Astrocyte (in vitro differentiated cells and primary cell): ENCODE measurements at regions not wholly inside any gene's neighbourhood (a gene's known extent, or its start where the extent isn't known, plus 50 kb on each side); places are given as distances from the start of the nearest gene placed in this dataset.

Source experiments
- DNase-seq: peaks from one replicate; pipeline ENCODE4 v3.0.0-alpha.2; 2010; ENCODE audit warnings: low read depth
- FAIRE-seq: peaks from 2 replicates; lab custom pipeline; 2011; peaks lifted over from hg19 to GRCh38; lab: Jason Lieb, UNC
- H2AFZ ChIP-seq: 2 replicates; pipeline ENCODE4 v1.6.0; 2012; ENCODE audit warnings: low read depth, low read length, inconsistent platforms
- H3K27ac ChIP-seq: 2 replicates; pipeline ENCODE4 v1.5.1; 2011; ENCODE audit warnings: low read depth, low read length, inconsistent platforms
- H3K27me3 ChIP-seq: 2 replicates; pipeline ENCODE4 v1.6.0; 2011; ENCODE audit warnings: low read length, inconsistent platforms; ENCODE audit not compliant: insufficient read depth
- H3K36me3 ChIP-seq: 2 replicates; pipeline ENCODE4 v1.5.1; 2011; ENCODE audit warnings: low read length, inconsistent platforms; ENCODE audit not compliant: insufficient read depth
- H3K4me1 ChIP-seq: 2 replicates; pipeline ENCODE4 v1.5.1; 2011; ENCODE audit warnings: low read length, inconsistent platforms; ENCODE audit not compliant: insufficient read depth
- H3K4me2 ChIP-seq: 2 replicates; pipeline ENCODE4 v1.6.0; 2012; ENCODE audit warnings: low read length, inconsistent platforms
- H3K4me3 ChIP-seq: 2 replicates; pipeline ENCODE4 v1.5.1; 2011; ENCODE audit warnings: low read depth, mild to moderate bottlenecking, low read length, inconsistent platforms; ENCODE audit not compliant: insufficient read depth
- H3K79me2 ChIP-seq: 2 replicates; pipeline ENCODE4 v1.6.0; 2012; ENCODE audit warnings: mild to moderate bottlenecking, low read length, inconsistent platforms; ENCODE audit not compliant: insufficient read depth
- H3K9ac ChIP-seq: 2 replicates; pipeline ENCODE4 v1.6.0; 2012; ENCODE audit warnings: mild to moderate bottlenecking, low read length, inconsistent platforms
- H3K9me3 ChIP-seq: 2 replicates; pipeline ENCODE4 v1.5.1; 2012; ENCODE audit warnings: low read depth, mild to moderate bottlenecking, low read length, inconsistent platforms; ENCODE audit not compliant: insufficient read depth
- H4K20me1 ChIP-seq: 2 replicates; pipeline ENCODE4 v1.6.0; 2012; ENCODE audit warnings: low read length, inconsistent platforms; ENCODE audit not compliant: insufficient read depth
- H3K27ac Mint-ChIP-seq: one replicate; pipeline ENCODE4 v1.8.0; 2021; ENCODE audit warnings: mild to moderate bottlenecking, mixed read lengths; ENCODE audit not compliant: unreplicated experiment
- H3K27me3 Mint-ChIP-seq: one replicate; pipeline ENCODE4 v1.8.0; 2021; ENCODE audit warnings: low read depth, mixed read lengths; ENCODE audit not compliant: unreplicated experiment
- H3K36me3 Mint-ChIP-seq: one replicate; pipeline ENCODE4 v1.8.0; 2021; ENCODE audit warnings: low read depth, mixed read lengths; ENCODE audit not compliant: unreplicated experiment
- H3K4me1 Mint-ChIP-seq: one replicate; pipeline ENCODE4 v1.8.0; 2021; ENCODE audit warnings: low read depth, mixed read lengths; ENCODE audit not compliant: unreplicated experiment
- H3K4me3 Mint-ChIP-seq: one replicate; pipeline ENCODE4 v1.8.0; 2021; ENCODE audit warnings: mild to moderate bottlenecking, moderate library complexity, mixed read lengths; ENCODE audit not compliant: unreplicated experiment
- H3K9me3 Mint-ChIP-seq: one replicate; pipeline ENCODE4 v1.8.0; 2021; ENCODE audit warnings: mild to moderate bottlenecking, mixed read lengths; ENCODE audit not compliant: unreplicated experiment
- EZH2 ChIP-seq: IDR thresholded peaks from 2 replicates; pipeline ENCODE4 v1.6.1; 2012; ENCODE audit warnings: mild to moderate bottlenecking, low read length, inconsistent platforms; ENCODE audit not compliant: insufficient read depth
- TF ChIP-seq, protein P1 (sequence below): IDR thresholded peaks from 2 replicates; pipeline ENCODE4 v1.5.1; 2011; ENCODE audit warnings: low read depth, mild to moderate bottlenecking, inconsistent platforms, low read length, moderate library complexity; ENCODE audit not compliant: insufficient read depth

DNA sequence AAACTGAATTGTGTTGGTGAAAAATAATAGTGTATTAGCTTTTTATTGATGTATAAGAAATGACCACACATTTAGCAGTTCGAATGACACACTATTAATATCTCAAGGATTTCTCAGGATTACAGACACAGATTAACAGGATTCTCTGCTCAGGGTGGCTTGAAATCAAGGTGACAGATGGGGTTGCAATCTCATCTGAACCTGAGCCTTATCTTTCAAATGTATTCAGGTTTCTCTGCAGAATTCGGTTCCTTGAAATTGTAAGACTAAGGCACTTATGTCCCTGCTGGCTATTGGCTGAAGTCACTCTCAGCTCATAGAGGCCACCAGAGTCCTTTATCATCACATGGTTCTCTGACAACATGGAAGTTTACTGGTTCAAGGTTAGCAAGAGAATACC is 1780.1 kb downstream of the ARAP2 start:
- H3K36me3 Mint-ChIP-seq: no peaks in the 10 kb centered on the region
- no peak for DNase-seq
- H3K4me2 ChIP-seq: no peak overlapping the region
- H4K20me1 ChIP-seq: no peaks in the 10 kb centered on the region
- H3K4me1 Mint-ChIP-seq: no peaks in the 10 kb centered on the region
- H2AFZ ChIP-seq: no peak overlapping the region
- no peaks in the 10 kb centered on the region for H3K9me3 ChIP-seq
- no peak overlapping the region for H3K27ac ChIP-seq
- H3K27me3 ChIP-seq: no peaks in the 10 kb centered on the region
- H3K27ac Mint-ChIP-seq: no peak overlapping the region
- no peaks in the 10 kb centered on the region for H3K27me3 Mint-ChIP-seq
- H3K4me1 ChIP-seq: no peaks in the 10 kb centered on the region
- H3K4me3 ChIP-seq: no peak overlapping the region
- H3K9ac ChIP-seq: no peak overlapping the region
- TF ChIP-seq, protein P1, sequence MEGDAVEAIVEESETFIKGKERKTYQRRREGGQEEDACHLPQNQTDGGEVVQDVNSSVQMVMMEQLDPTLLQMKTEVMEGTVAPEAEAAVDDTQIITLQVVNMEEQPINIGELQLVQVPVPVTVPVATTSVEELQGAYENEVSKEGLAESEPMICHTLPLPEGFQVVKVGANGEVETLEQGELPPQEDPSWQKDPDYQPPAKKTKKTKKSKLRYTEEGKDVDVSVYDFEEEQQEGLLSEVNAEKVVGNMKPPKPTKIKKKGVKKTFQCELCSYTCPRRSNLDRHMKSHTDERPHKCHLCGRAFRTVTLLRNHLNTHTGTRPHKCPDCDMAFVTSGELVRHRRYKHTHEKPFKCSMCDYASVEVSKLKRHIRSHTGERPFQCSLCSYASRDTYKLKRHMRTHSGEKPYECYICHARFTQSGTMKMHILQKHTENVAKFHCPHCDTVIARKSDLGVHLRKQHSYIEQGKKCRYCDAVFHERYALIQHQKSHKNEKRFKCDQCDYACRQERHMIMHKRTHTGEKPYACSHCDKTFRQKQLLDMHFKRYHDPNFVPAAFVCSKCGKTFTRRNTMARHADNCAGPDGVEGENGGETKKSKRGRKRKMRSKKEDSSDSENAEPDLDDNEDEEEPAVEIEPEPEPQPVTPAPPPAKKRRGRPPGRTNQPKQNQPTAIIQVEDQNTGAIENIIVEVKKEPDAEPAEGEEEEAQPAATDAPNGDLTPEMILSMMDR: no peak
- no peak for TF ChIP-seq EZH2
- H3K79me2 ChIP-seq: no peaks in the 10 kb centered on the region
- no peaks in the 10 kb centered on the region for H3K9me3 Mint-ChIP-seq
- H3K36me3 ChIP-seq: no peaks in the 10 kb centered on the region
- no peak for FAIRE-seq
- no peak overlapping the region for H3K4me3 Mint-ChIP-seq

DNA sequence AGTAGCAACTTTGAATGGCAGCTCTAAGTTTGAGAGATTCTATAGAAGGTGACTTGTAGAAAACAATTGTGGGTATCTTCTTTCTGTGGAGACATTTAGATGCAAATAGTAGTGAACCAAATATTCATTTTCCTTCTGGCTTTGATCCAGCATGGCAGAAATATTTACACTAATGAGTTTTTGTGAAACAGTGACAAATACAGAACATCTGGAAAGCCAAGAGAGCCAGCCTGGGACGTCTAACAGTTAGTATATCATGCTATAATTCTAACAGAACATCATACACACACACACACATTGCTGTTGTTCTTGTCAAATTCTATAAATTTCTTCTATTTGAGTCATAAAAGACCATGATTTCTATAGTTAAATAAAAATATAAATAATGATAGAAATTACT is 1777.9 kb downstream of the ARAP2 start:
- H3K9me3 Mint-ChIP-seq: no peaks in the 10 kb centered on the region
- Histone ChIP-seq H3K36me3 (no peaks in the 10 kb centered on the region), H3K27ac (no peak overlapping the region), H4K20me1 (no peaks in the 10 kb centered on the region), H3K9me3 (no peaks in the 10 kb centered on the region), H3K4me1 (no peaks in the 10 kb centered on the region), H3K4me2 (no peak overlapping the region), H3K27me3 (no peaks in the 10 kb centered on the region), H3K79me2 (no peaks in the 10 kb centered on the region), H2AFZ (no peak overlapping the region), H3K4me3 (no peak overlapping the region), H3K9ac (no peak overlapping the region)
- H3K27ac Mint-ChIP-seq: no peak overlapping the region
- DNase-seq (no peak), FAIRE-seq (no peak)
- H3K4me3 Mint-ChIP-seq: no peak overlapping the region
- H3K4me1 Mint-ChIP-seq: no peaks in the 10 kb centered on the region
- no peak for TF ChIP-seq EZH2
- TF ChIP-seq, protein P1: no peak
- no peaks in the 10 kb centered on the region for H3K36me3 Mint-ChIP-seq
- no peaks in the 10 kb centered on the region for H3K27me3 Mint-ChIP-seq

DNA sequence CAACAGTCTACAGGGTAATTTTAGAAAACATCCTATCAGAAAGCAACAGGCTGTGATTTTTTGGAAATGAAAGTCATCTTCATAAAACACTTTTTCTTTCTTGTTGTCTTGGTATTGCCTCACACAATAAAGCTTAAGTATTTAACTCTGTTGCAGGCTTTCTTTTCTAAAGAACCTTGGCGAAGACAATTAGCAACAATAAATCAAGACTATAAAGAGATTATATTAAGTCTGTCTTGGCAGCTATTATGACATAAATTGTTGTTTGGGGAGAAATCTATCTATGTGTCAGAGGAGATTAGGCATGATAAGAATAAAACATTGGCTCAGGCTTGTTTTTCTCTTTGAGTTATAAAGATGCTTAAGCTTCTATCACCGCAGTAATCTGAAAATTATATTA is 1774.8 kb downstream of the ARAP2 start:
- no peaks in the 10 kb centered on the region for H3K36me3 ChIP-seq
- H3K36me3 Mint-ChIP-seq: no peaks in the 10 kb centered on the region
- no peaks in the 10 kb centered on the region for H3K9me3 Mint-ChIP-seq
- H3K9me3 ChIP-seq: no peaks in the 10 kb centered on the region
- H3K4me2 ChIP-seq: no peak overlapping the region
- H3K4me3 ChIP-seq: no peak overlapping the region
- no peak overlapping the region for H2AFZ ChIP-seq
- H3K4me3 Mint-ChIP-seq: no peak overlapping the region
- DNase-seq: no peak
- no peaks in the 10 kb centered on the region for H3K27me3 Mint-ChIP-seq
- H4K20me1 ChIP-seq: no peaks in the 10 kb centered on the region
- H3K27ac ChIP-seq: no peak overlapping the region
- no peaks in the 10 kb centered on the region for H3K79me2 ChIP-seq
- no peak overlapping the region for H3K27ac Mint-ChIP-seq
- H3K4me1 Mint-ChIP-seq: no peaks in the 10 kb centered on the region
- no peaks in the 10 kb centered on the region for H3K27me3 ChIP-seq
- H3K4me1 ChIP-seq: no peaks in the 10 kb centered on the region
- H3K9ac ChIP-seq: no peak overlapping the region
- TF ChIP-seq EZH2: no peak
- TF ChIP-seq, protein P1: no peak
- FAIRE-seq: no peak
